H9 (cell line): ENCODE measurements at regions not wholly inside any gene's neighbourhood (a gene's known extent, or its start where the extent isn't known, plus 50 kb on each side); places are given as distances from the start of the nearest gene placed in this dataset.

Experiments used
- DNase-seq: peaks from one replicate; pipeline ENCODE4 v3.0.0-alpha.2; 2017
- H2AFZ ChIP-seq: one replicate; pipeline ENCODE4 v1.6.1; 2013; ENCODE audit warnings: mild to moderate bottlenecking, low read length, control low read depth, moderate library complexity
- H2AK5ac ChIP-seq: 2 replicates; pipeline ENCODE4 v1.6.1; 2013; ENCODE audit warnings: low read length, control low read depth, mixed read lengths; ENCODE audit not compliant: insufficient read length
- H2BK120ac ChIP-seq: one replicate; pipeline ENCODE4 v1.6.1; 2013; ENCODE audit warnings: low read depth, mild to moderate bottlenecking, low read length, control low read depth, inconsistent platforms; ENCODE audit not compliant: poor library complexity, severe bottlenecking
- H2BK12ac ChIP-seq: 2 replicates; pipeline ENCODE4 v1.6.1; 2013; ENCODE audit warnings: low read length, control low read depth, mixed read lengths, low read depth; ENCODE audit not compliant: insufficient read length
- H2BK15ac ChIP-seq: 2 replicates; pipeline ENCODE4 v1.6.1; 2013; ENCODE audit warnings: low read depth, low read length, control low read depth
- H2BK20ac ChIP-seq: one replicate; pipeline ENCODE4 v1.6.1; 2013; ENCODE audit warnings: low read depth, mild to moderate bottlenecking, low read length, control low read depth, inconsistent platforms; ENCODE audit not compliant: poor library complexity, severe bottlenecking
- H2BK5ac ChIP-seq: 2 replicates; pipeline ENCODE4 v1.6.1; 2013; ENCODE audit warnings: low read length, control low read depth, mixed read lengths; ENCODE audit not compliant: insufficient read length
- H3K14ac ChIP-seq: 2 replicates; pipeline ENCODE4 v1.6.1; 2013; ENCODE audit warnings: low read length, control low read depth; ENCODE audit not compliant: insufficient read depth
- H3K18ac ChIP-seq: 2 replicates; pipeline ENCODE4 v1.6.1; 2013; ENCODE audit warnings: low read depth, mild to moderate bottlenecking, mixed read lengths, low read length, control low read depth; ENCODE audit not compliant: insufficient read length
- H3K23ac ChIP-seq: 2 replicates; pipeline ENCODE4 v1.6.1; 2013; ENCODE audit warnings: low read length, control low read depth, mixed read lengths, low read depth; ENCODE audit not compliant: insufficient read length
- H3K23me2 ChIP-seq: 2 replicates; pipeline ENCODE4 v1.6.1; 2013; ENCODE audit warnings: low read depth, mild to moderate bottlenecking, mixed read lengths, low read length, control low read depth; ENCODE audit not compliant: insufficient read length, poor library complexity, severe bottlenecking
- H3K27ac ChIP-seq: 2 replicates; pipeline ENCODE4 v1.5.1; 2013; ENCODE audit warnings: low read length, control low read depth, mixed read lengths, low read depth; ENCODE audit not compliant: insufficient read length
- H3K27me3 ChIP-seq: 2 replicates; pipeline ENCODE4 v1.6.1; 2013; ENCODE audit warnings: low read length, control low read depth, inconsistent platforms; ENCODE audit not compliant: insufficient read depth
- H3K4ac ChIP-seq: 2 replicates; pipeline ENCODE4 v1.6.1; 2013; ENCODE audit warnings: low read depth, mild to moderate bottlenecking, control low read depth, inconsistent platforms, low read length, moderate library complexity
- H3K4me1 ChIP-seq: 2 replicates; pipeline ENCODE4 v1.6.1; 2013; ENCODE audit warnings: low read length, control low read depth, inconsistent platforms; ENCODE audit not compliant: insufficient read depth
- H3K4me2 ChIP-seq: 2 replicates; pipeline ENCODE4 v1.6.1; 2013; ENCODE audit warnings: low read length, control low read depth, mixed read lengths; ENCODE audit not compliant: insufficient read length, insufficient read depth
- H3K56ac ChIP-seq: 2 replicates; pipeline ENCODE4 v1.6.1; 2013; ENCODE audit warnings: low read depth, mild to moderate bottlenecking, mixed read lengths, low read length, control low read depth; ENCODE audit not compliant: insufficient read length
- H3K79me1 ChIP-seq: 2 replicates; pipeline ENCODE4 v1.6.1; 2013; ENCODE audit warnings: low read depth, mild to moderate bottlenecking, moderate library complexity, low read length, control low read depth, inconsistent platforms; ENCODE audit not compliant: insufficient read depth, poor library complexity, severe bottlenecking
- H3K79me2 ChIP-seq: 2 replicates; pipeline ENCODE4 v1.6.1; 2013; ENCODE audit warnings: low read length, control low read depth, inconsistent platforms; ENCODE audit not compliant: insufficient read depth
- H3K9ac ChIP-seq: 2 replicates; pipeline ENCODE4 v1.6.1; 2013; ENCODE audit warnings: low read length, control low read depth, mixed read lengths; ENCODE audit not compliant: insufficient read length; ENCODE audit errors: extremely low read depth
- H3K9me3 ChIP-seq: one replicate; pipeline ENCODE4 v1.6.1; 2013; ENCODE audit warnings: low read depth, low read length, inconsistent platforms; ENCODE audit not compliant: control insufficient read depth
- H3T11ph ChIP-seq: one replicate; pipeline ENCODE4 v1.6.1; 2013; ENCODE audit warnings: mild to moderate bottlenecking, low read length, control low read depth, inconsistent platforms
- H4K20me1 ChIP-seq: one replicate; pipeline ENCODE4 v1.6.1; 2013; ENCODE audit not compliant: control insufficient read depth, insufficient read length, insufficient read depth
- H4K5ac ChIP-seq: 2 replicates; pipeline ENCODE4 v1.6.1; 2013; ENCODE audit warnings: low read depth, mild to moderate bottlenecking, mixed read lengths, low read length, control low read depth; ENCODE audit not compliant: insufficient read length
- H4K8ac ChIP-seq: replicated peaks from 2 replicates; pipeline ENCODE4 v1.6.1; 2013; ENCODE audit warnings: low read length, control low read depth, mixed read lengths, low read depth; ENCODE audit not compliant: insufficient read length
- H4K91ac ChIP-seq: 2 replicates; pipeline ENCODE4 v1.6.1; 2013; ENCODE audit warnings: low read depth, mild to moderate bottlenecking, moderate library complexity, mixed read lengths, low read length, control low read depth; ENCODE audit not compliant: insufficient read length
- H3K27ac Mint-ChIP-seq, 3 experiments: 2 replicates in 2 of 3; 3 replicates in 1 of 3; pipeline ENCODE4 v1.8.0; 2020 to 2021; ENCODE audit warnings: mixed read lengths in 3 of 3, mild to moderate bottlenecking in 1 of 3, moderate library complexity in 1 of 3
- H3K27me3 Mint-ChIP-seq: 2 replicates; pipeline ENCODE4 v1.8.0; 2021; ENCODE audit warnings: low read depth, mild to moderate bottlenecking, moderate library complexity, mixed read lengths
- H3K36me3 Mint-ChIP-seq, 3 experiments: 2 replicates in 2 of 3; 3 replicates in 1 of 3; pipeline ENCODE4 v1.8.0; 2020 to 2021; ENCODE audit warnings: low read depth in 3 of 3, mixed read lengths in 3 of 3; ENCODE audit not compliant: insufficient read depth in 1 of 3
- H3K4me1 Mint-ChIP-seq, 2 experiments: 2 replicates each; pipeline ENCODE4 v1.8.0; 2020; ENCODE audit warnings: mixed read lengths in 2 of 2
- H3K4me3 Mint-ChIP-seq, 2 experiments: 2 replicates in 1 of 2; 3 replicates in 1 of 2; pipeline ENCODE4 v1.8.0; 2020 to 2021; ENCODE audit warnings: mild to moderate bottlenecking in 2 of 2, mixed read lengths in 2 of 2, moderate library complexity in 1 of 2
- H3K9me3 Mint-ChIP-seq, 2 experiments: 2 replicates in 1 of 2; 3 replicates in 1 of 2; pipeline ENCODE4 v1.8.0; 2020; ENCODE audit warnings: mild to moderate bottlenecking in 2 of 2, mixed read lengths in 2 of 2, moderate library complexity in 1 of 2
- WGBS: extraction: QIAGEN DNeasy Blood & Tissue Kit; methylation state at CpG from one replicate; pipeline ENCODE4 v1.1.7; 2013; ENCODE audit warnings: missing lambda C conversion rate, low lambda C conversion rate, mixed read lengths; ENCODE audit not compliant: insufficient read length; ENCODE audit errors: extremely low coverage; 5-methylcytosine and 5-hydroxymethylcytosine counted together
- TF ChIP-seq, protein P1 (sequence below): fragments of 200-600 bp; sonication (generic); conservative IDR thresholded peaks from 3 replicates; pipeline ENCODE4 v1.8.0; 2021; ENCODE audit warnings: antibody characterized with exemption, mild to moderate bottlenecking

- Histone ChIP-seq H3K14ac (no peak overlapping the region), H3K79me2 (no peaks in the 10 kb centered on the region), H3K9me3 (no peaks in the 10 kb centered on the region), H3K18ac (no peak overlapping the region), H3K4me1 (0 out of 2 replicates have a peak, but pooled peaks cover 2% of the 10 kb centered on the region), H2AFZ (no peak overlapping the region), H3K79me1 (no peaks in the 10 kb centered on the region), H2BK5ac (no peak overlapping the region), H2AK5ac (no peak overlapping the region), H3K23me2 (no peaks in the 10 kb centered on the region), H3K23ac (no peak overlapping the region), H4K5ac (no peak overlapping the region), H3K4ac (no peak overlapping the region), H3K4me2 (no peak overlapping the region), H4K8ac (no peak overlapping the region), H3K27me3 (no peaks in the 10 kb centered on the region), H3K9ac (no peak overlapping the region), H4K20me1 (no peaks in the 10 kb centered on the region), H2BK120ac (no peak overlapping the region), H3K27ac (no peak overlapping the region), H2BK12ac (no peak overlapping the region), H3K56ac (no peak overlapping the region), H3T11ph (no peak overlapping the region), H2BK20ac (no peak overlapping the region), H4K91ac (no peak overlapping the region), H2BK15ac (no peak overlapping the region)
- no peak overlapping the region for H3K4me3 Mint-ChIP-seq
- TF ChIP-seq, protein P1, sequence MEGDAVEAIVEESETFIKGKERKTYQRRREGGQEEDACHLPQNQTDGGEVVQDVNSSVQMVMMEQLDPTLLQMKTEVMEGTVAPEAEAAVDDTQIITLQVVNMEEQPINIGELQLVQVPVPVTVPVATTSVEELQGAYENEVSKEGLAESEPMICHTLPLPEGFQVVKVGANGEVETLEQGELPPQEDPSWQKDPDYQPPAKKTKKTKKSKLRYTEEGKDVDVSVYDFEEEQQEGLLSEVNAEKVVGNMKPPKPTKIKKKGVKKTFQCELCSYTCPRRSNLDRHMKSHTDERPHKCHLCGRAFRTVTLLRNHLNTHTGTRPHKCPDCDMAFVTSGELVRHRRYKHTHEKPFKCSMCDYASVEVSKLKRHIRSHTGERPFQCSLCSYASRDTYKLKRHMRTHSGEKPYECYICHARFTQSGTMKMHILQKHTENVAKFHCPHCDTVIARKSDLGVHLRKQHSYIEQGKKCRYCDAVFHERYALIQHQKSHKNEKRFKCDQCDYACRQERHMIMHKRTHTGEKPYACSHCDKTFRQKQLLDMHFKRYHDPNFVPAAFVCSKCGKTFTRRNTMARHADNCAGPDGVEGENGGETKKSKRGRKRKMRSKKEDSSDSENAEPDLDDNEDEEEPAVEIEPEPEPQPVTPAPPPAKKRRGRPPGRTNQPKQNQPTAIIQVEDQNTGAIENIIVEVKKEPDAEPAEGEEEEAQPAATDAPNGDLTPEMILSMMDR: no peak
- no CpG with 5 or more reads among the region's 6 CpGs for WGBS
- H3K9me3 Mint-ChIP-seq: no peaks in the 10 kb centered on the region
- no peak overlapping the region for H3K27ac Mint-ChIP-seq
- H3K4me1 Mint-ChIP-seq: peaks cover 0 to 12% of the 10 kb centered on the region in 2 experiments; a peak in 2 of 4 replicates
- peaks cover 5% of the 10 kb centered on the region; the same call in 1 of the 2 replicates for H3K27me3 Mint-ChIP-seq
- no peak for DNase-seq
- H3K36me3 Mint-ChIP-seq: no peaks in the 10 kb centered on the region
Measured at GRCh38 chr10:128912568-128913311, 554.3 kb upstream of the MGMT start.
